GM18858 (cell line): ENCODE measurements at regions not wholly inside any gene's neighbourhood (a gene's known extent, or its start where the extent isn't known, plus 50 kb on each side); places are given as distances from the start of the nearest gene placed in this dataset.
"Not testable (repeated sequence)": the region's sequence is repeated elsewhere in the genome, so short reads cannot be mapped to it uniquely, and the experiment has no call there.

ENCODE experiments used
- ATAC-seq: cut with Tn5 transposase; IDR thresholded peaks from one replicate; pipeline ENCODE4 v1.9.1; 2021; ENCODE audit not compliant: unreplicated experiment

DNA sequence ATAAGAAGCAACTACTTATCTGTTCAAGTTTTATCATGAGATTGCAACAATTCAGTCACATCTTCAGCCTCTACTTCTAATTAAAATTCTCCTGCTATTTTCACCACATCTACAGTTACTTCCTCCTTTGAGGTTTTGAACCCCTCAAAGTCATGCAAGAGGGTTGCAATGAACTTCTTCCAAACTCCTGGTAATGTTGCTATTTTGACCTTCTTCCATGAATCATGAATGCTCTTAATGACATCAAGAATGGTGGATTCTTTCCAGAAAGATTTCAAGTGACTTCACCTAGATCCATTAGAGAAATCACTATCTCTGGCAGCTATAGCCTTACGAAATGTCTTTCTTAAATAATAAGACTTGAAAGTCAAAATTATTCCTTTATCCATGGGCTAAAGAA is 1052.8 kb upstream of the NRXN1 start:
- ATAC-seq = no peak

DNA sequence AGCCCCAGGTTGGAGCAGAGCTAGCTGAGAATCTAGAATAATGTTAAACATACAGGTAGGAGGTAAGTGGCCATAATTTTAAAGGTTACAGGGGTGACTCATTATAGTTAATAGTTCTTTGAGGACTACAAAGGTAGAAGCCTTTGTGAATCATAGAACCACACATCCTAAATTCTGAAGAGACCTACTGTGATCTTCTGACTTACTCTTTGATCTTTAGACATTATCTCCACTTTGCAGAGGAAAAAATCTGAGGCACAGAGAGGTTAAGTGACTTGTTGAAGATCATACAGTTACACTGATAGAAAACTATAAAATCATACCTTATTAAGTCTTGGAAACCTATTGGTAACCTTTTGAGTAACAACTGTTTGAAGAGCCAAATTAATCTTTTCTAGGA is 1051.3 kb upstream of the NRXN1 start:
- ATAC-seq = no peak

DNA sequence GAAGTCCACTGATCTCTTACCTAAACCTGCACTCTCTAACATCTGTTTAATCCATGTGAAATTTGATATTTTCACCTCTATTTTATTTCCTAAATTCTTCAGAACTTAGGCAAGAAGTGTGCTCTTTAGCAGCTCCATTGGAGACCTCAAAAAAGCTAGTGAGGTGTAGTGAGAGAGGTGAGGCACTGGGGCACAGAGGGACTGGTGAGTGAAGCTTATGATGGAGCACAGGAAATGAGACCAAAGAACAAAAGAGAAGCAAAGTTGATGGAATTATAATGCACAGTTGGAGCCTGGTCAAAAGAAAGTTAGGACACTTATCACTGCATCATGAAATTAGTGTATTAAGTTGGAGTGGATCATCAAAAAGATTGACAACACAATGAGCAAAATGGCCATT is 1050.7 kb upstream of the NRXN1 start:
- no peak for ATAC-seq

DNA sequence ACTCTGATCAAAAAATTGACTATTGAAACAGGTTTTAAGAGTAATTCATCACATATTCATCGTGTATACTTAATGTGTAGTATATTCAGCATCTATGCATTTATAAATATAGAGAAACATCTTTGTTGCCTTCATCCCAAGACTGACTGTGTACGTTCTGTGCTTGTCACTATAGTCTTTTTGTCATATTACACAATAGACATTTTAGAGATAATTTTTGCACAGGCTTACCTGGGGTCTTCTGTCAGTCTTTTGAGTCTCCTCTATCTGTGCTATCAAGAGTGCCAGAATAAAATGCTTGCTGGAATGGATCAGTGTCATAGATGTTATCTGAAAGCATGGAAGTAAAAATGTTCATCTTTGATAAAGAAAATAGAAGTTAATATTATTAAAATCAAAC is 1047.7 kb upstream of the NRXN1 start:
- no peak for ATAC-seq

DNA sequence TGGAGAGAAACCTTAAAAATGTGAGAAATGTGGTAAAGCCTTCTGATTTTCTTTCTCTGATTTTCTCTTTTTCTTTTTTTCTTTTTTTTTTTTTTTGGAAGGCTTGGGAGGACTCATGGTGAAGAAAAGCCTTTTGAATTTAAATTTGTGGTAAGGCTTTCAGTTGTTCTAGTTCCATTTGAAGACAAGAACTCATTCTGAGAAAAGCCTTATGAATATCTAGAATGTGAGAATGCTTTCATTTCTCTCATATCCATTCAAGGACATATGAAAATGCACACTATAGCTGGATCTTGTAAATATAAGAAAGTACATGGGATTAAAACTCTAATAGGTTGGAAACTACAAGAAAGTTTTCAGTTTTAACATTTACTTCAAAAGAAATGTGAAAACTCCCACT is 1045.2 kb upstream of the NRXN1 start:
- no peak for ATAC-seq

DNA sequence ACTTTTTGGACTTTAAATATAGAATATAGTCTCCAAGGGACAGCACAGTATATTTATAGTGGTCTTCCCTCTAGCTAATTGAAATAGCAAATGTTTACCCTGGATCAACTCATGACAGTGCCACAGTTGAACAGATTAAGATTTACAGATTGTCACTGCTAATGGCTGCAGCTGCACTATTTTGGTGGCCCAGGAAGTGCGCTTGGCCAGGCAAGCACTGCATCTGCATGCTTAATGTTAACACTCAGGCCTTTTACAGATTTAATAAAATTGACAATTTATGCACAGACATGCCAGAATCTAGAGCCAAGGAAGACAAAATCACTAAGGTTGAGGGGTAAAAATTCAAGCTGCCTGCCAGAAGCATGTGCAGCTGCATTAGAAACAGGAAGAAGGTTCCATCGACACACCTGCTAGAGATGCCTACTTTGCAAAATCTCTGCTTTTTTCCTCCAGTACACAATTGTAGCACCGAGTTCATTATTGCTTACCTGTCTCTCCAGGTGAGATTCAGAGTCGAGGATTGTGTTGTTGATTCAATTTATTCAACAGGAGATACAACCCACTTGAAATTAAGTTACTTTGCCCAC is 1042.3 kb upstream of the NRXN1 start:
- no peak for ATAC-seq

DNA sequence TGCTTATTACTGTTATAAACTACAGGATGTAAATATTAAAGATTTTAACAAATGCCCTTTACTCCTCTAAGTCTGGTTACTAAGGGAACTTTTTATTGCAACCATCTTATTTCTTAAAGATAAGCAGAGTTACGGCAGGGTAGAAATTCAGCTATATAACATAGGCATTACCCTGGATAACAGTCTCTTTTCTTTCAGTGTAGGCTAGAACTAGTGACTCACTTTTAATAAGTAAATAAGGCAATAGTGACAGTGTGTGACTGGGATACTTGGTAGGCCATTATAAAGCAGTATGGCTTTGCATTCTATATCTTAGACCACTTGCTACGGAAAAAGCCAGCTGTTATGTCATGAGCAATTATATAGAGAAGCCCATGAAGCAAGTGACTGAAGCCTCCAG is 1041.0 kb upstream of the NRXN1 start:
- ATAC-seq = no peak

DNA sequence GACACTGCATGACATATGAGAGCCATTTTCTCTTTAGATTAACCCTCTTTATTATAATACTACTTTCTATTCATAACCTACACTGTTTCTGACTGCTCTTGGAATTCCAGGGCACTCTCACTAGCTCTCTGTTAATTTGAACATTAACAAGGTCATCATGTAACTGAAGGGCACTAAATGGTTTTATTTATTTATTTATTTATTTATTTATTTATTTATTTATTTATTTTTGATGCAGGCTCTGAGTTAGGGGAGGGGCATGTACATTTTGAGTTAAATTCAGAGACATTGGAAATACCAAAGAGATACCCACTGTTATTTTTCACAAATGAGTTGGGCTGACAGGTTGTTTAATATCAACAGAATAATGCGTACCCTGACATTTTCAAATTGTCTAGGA is 1038.7 kb upstream of the NRXN1 start:
- ATAC-seq = no peak

DNA sequence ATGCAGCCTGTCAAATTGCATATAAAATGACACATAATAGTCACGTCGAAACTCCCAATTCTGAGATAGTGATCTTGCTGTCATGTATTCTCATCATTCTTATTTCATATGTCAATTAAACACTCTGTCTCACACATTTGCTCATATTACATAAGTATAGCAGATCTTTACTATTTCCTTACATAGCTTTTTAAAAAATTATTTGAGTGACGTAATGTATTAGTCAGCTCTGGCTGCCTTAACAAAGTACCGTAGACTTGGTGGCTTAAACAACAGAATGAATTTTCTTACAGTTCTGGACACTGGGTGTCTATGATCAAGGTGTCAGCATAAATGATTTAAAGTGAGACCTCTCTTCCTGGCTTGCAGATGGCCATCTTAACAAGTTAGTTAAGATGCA is 1032.3 kb upstream of the NRXN1 start:
- no peak for ATAC-seq

DNA sequence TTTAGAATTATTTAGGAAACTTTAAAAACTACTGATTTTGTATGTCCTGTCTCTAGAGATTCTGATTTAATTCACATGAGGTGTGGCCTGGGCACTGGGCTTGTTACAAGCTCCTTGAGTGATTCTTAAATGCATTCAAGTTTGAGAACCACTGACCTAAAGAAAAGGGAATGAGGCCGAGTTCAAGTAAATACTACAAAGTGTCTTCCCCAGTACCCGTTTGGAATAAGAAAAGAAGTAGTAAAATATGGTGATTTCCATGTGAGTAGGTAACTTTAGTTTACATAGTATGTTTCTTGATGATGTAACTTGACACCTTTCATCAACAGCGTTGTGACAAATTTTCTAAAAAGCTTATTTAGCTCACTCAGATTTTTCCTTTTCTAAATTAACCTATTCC is 1022.9 kb upstream of the NRXN1 start:
- no peak for ATAC-seq

DNA sequence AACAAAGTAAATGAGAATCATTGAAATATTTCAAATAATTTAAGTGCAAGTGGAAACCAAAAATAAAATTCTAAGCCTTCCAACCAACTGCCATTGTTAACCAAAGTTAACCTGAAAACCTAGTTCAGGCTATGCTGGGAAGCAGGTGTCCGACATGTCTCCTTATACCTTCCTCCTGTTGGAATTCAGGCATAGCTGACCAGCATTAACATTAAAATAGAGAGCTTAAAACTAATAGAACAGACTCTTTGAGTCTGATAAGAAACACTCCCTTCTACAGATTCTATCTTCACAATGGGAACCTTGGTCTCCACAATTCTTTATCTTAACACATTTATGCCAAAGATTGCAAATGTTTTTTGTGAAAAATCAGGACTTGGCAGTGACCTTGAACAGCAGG is 1004.9 kb upstream of the NRXN1 start:
- no peak for ATAC-seq

DNA sequence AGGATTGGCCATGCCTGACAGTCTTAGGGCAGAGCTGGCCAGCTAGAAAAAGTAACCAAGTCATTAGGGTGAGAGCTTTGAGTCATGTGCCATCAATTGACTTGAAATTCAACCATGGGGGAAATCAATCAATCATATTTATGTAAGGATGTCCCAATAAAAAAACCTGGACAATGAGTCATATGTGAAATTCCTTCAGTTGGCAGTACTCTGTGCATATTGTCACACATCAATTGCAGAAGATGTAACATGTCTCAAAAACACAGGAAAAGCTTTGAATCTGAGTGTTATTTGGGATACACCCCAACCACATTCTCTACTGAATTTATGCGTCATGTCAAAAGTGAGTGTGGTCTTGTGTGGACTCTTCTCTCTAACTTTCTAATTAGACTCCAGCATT is 1004.1 kb upstream of the NRXN1 start:
- ATAC-seq = no peak

DNA sequence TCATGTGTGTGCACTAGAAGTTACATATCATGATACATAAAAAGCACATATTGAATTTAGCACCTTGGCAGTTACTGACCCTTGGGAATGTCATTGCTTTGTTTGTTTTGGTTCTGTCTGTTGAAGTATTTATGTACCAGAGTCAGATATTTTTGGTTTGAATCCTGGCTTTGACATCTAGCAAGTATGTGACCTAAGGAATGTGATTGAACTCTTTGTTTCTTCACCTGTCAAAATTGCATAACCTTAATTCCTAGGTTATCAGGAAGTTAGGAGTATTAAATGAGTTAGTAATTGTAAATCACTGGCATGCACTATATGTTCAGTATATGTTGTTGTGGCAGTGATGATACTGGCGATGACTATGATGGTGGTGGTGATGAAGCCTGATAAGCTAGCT is 1003.5 kb upstream of the NRXN1 start:
- ATAC-seq = no peak

DNA sequence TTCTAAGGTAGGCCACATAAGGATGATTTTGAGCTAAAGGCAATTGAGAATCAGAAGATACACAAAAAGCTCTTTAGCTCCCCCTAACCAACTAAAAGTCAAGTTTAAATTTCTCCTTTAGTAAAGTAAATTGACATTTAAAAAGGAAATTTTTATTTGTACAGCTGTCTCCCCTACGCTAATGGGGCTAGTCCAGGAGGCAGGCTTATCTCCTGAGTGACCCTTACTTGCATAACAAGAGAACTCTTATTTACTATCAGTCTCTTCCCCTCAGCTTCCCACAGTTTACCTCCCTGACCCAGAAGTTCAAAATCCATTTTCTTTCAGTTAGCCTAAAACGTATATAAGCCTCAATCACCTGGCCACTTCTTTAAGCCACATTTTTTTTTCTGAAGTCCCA is 1002.8 kb upstream of the NRXN1 start:
- ATAC-seq = no peak

DNA sequence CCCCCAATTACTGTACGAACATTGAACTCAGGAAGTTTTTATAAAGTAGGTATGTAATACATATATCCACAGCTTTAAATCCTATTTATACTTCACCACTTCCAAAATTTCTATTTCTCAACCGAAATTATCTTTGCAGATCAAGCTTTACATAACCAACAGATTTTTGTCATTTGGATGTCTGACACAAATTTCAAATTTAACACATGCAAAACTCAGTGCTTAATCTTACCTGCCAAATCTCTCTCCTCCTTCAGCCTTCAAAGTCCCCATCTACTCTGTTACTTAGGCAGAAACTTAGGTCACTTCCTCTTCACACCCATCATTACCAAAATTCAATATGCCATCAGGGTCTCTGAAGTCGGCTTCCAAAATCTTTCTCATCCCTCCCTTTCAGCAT is 990.1 kb upstream of the NRXN1 start:
- no peak for ATAC-seq

DNA sequence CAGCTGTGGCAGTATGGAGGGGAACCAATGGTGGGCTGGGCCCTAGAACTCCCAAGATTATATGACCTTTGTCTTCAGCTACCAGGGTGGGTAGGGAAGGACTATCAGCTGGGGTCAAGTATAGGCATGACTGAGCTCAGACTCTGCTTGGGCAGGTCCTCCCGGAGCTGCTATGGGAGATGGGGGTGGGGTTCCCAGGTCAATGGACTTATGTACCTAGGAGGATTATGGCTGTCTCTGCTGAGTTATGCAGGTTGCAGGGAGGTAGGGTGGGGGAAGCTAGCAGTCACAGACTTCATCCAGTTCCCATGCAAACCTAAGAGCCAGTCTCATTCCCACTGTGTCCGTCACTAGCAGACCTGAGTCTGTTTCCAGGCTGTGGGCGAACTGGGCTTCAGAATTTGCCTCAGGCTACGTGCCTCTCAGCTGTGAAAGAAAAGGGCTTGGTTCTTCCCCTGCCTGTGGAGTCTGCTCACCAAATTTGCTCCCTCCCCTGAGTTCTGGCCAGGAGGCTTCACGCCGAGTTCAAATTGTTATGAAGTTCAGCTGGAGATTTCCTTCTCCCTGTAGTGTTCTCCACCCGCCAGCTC is 985.8 kb upstream of the NRXN1 start:
- no peak for ATAC-seq

DNA sequence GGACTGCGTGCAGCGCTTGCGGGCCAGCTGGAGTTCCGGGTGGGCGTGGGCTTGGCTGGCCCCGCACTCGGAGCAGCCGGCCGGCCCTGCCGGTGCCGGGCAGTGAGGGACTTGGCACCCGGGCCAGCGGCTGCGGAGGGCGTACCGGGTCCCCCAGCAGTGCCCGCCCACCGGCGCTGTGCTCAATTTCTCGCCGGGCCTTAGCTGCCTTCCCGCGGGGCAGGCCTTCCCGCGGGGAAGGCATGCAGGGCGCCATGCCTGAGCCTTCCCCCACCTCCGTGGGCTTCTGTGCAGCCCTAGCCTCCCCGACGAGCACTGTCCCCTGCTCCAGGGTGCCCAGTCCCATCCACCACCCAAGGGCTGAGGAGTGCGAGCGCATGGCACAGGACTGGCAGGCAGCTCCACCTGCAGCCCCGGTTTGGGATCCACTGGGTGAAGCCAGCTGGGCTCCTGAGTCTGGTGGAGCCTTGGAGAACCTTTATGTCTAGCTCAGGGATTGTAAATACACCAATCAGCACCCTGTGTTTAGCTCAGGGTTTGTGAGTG is 975.0 kb upstream of the NRXN1 start:
- not testable (repeated sequence) for ATAC-seq

DNA sequence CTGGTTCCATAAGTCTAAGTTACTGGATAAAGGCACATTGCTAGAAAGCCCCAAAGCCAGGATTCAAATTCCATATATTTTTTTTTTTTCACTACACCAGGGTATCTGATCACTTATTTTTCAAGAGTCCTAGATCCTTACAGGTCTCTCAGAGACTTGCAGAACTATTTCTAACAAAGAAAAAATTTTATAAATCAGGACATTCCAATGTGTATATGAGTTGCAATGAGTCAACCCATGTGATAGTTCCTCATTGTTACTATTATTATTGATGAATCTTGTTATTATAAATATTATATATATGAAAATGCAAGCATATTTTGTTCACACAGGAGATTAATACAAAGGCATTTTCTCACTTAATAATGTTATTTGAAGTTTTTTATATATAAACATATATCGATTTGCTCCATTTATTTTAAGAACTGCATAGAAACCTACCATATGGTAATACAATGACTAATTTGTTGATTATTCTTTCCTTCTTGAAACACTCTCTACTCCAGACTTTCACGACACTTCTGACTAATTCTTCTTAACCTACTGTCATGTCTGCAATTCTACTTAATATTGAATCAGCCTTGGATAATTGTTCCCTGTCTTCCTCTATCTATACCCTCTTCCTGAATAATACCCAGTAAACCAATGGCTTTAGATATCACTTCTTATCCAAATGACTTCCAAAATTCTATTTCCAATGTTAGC is 968.4 kb upstream of the NRXN1 start:
- ATAC-seq = no peak

DNA sequence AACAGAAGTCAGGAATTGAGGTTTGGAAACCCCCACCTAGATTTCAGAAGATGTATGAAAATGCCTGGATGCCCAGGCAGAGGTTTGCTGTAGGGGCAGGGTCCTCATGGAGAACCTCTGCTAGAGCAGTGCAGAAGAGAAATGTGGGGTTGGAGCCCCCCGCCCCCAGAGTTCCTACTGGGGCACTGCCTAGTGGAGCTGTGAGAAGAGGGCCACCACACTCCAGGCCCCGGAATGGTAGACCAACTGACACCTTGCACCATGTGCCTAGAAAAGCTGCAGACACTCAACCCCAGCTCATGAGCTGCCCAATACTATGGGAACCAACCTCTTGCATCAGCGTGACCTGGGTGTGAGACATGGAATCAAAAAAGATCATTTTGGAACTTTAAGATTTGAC is 967.0 kb upstream of the NRXN1 start:
- ATAC-seq = no peak

DNA sequence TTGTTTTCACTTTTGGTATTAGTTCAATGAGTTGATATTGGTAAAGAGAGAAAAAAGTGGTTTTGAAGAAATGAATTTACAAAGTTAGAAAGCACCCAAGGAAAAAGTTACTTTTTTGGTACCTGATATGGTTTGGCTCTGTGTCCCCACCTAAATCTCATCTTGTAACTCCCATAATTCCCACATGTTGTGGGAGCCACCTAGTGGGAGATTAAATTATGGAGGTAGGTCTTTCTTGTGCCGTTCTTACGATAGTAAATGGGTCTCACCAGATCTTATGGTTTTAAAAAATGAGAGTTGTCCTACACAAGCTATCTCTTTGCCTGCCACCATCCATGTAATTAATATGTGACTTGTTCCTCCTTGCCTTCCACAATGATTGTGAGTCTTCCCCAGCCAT is 965.6 kb upstream of the NRXN1 start:
- ATAC-seq = no peak

DNA sequence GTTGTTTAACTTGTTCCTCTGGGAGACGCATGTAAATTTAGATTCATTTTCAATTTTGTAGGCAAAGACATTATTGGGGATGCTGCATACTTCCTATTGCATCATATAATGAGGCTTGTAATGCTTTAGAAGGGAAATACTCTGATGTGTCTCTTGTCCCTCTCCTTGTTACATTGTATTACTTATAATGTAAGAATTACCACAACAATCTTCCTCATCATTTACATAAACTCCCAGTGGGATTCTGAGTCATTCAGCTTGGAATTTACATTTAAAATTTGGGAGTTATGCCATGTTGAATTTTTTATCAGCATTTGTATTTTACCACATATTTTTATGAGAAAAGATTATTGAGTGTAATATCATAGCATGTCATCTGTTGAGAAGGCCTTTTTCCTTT is 963.4 kb upstream of the NRXN1 start:
- no peak for ATAC-seq

DNA sequence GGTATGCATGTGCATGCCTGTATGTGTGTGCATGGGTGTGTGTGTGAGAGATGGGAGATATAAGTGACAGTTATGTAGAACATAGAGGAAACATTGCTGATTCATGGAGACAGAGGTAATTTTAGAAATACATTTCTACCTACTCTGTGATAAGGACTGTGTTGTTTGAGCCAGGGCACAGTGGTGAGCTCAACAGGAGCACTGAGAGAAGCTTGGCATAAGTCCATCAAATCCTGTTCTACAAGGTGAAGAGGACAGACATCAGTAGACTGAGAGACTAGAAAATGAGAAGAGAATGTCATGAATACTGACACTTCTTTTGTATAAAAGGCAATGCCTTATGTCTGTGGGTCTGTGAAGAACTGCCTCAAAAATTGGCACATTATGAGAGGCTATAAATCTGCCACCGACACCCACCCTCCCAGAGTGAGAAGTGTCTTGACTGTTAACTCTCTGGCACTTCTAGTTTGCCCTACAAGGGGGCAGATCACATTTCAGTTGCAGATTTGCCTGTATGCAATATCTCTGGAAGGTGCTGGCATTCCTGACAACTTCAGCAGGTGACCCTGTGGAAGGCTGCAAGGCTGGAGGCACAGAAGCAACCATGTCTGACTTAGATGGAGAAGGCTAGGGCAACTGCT is 962.3 kb upstream of the NRXN1 start:
- ATAC-seq = no peak
